Endothelial cell of umbilical vein (primary cell): ENCODE measurements at regions not wholly inside any gene's neighbourhood (a gene's known extent, or its start where the extent isn't known, plus 50 kb on each side); places are given as distances from the start of the nearest gene placed in this dataset.
A peak's percentile ranks its signal among the peaks of the same experiment; 100 is the strongest.

ENCODE experiments used
- BruUV-seq: library from RNA; stranded (reverse); fragments of 400-500 nt; replicated peaks from 2 replicates; lab custom pipeline; 2021; lab: Mats Ljungman, UMichigan
- CTCF ChIA-PET: fragments of 300-600, 350-600 bp; sonication (Branson Sonifier 250); formaldehyde crosslinking; loops from one replicate; lab custom pipeline; 2021; ENCODE audit warnings: antibody characterized with exemption, inconsistent platforms; lab: Charles Lee
- POLR2A ChIA-PET: fragments of 300-600, 350-600 bp; sonication (Branson Sonifier 250); formaldehyde crosslinking; loops from one replicate; lab custom pipeline; 2021; ENCODE audit warnings: antibody characterized with exemption, inconsistent platforms; lab: Charles Lee
- DNase-seq: peaks from one replicate; pipeline ENCODE4 v3.0.0-alpha.2; 2011; ENCODE audit warnings: low read depth, low spot score
- FAIRE-seq: peaks from 2 replicates; lab custom pipeline; 2011; peaks lifted over from hg19 to GRCh38; lab: Jason Lieb, UNC
- H2AFZ ChIP-seq: 2 replicates; pipeline ENCODE4 v1.6.0; 2012; ENCODE audit warnings: low read depth, low read length, control low read depth, inconsistent platforms
- H3K27ac ChIP-seq: 2 replicates; pipeline ENCODE4 v1.5.1; 2011; ENCODE audit warnings: low read depth, mild to moderate bottlenecking, control low read depth, low read length, moderate library complexity; ENCODE audit not compliant: insufficient read depth
- H3K27me3 ChIP-seq, 2 experiments: 2 replicates each; pipeline versions ENCODE4 v1.6.0 to v1.6.1; 2011; ENCODE audit warnings: low read length in 2 of 2, mixed read lengths in 1 of 2; ENCODE audit not compliant: control insufficient read depth in 2 of 2, insufficient read depth in 2 of 2
- H3K36me3 ChIP-seq, 2 experiments: 2 replicates in 1 of 2; 3 replicates in 1 of 2; pipeline ENCODE4 v1.5.1; 2011; ENCODE audit warnings: low read length in 2 of 2, mild to moderate bottlenecking in 1 of 2, moderate library complexity in 1 of 2; ENCODE audit not compliant: control insufficient read depth in 2 of 2, insufficient read depth in 2 of 2; ENCODE audit errors: extremely low read depth in 1 of 2
- H3K4me1 ChIP-seq: 3 replicates; pipeline ENCODE4 v1.5.1; 2011; ENCODE audit warnings: mild to moderate bottlenecking, low read length; ENCODE audit not compliant: control insufficient read depth, insufficient read depth; ENCODE audit errors: extremely low read depth
- H3K4me2 ChIP-seq: 2 replicates; pipeline ENCODE4 v1.6.1; 2011; ENCODE audit warnings: low read length, control low read depth, mixed read lengths; ENCODE audit not compliant: insufficient read depth
- H3K4me3 ChIP-seq, 3 experiments: fragments of 200-600 bp in 1 of 3; sonication (generic), shearing (Covaris generic) in 1 of 3; replicated peaks in 1 of 3; 2 replicates each; pipeline ENCODE4 v1.5.1; 2011 to 2016; ENCODE audit warnings: control low read depth in 3 of 3, low read length in 3 of 3, mild to moderate bottlenecking in 2 of 3, inconsistent platforms in 1 of 3, low read depth in 1 of 3, moderate library complexity in 1 of 3; ENCODE audit not compliant: insufficient read depth in 1 of 3
- H3K79me2 ChIP-seq: 2 replicates; pipeline ENCODE4 v1.6.0; 2012; ENCODE audit warnings: low read length, inconsistent platforms; ENCODE audit not compliant: control insufficient read depth, insufficient read depth
- H3K9ac ChIP-seq: replicated peaks from 2 replicates; pipeline ENCODE3; 2011; ENCODE audit warnings: low read length, control low read depth; ENCODE audit not compliant: insufficient read depth; ENCODE audit errors: extremely low read depth
- H3K9me1 ChIP-seq: replicated peaks from 3 replicates; pipeline ENCODE4 v1.6.0; 2011; ENCODE audit warnings: mild to moderate bottlenecking, low read length; ENCODE audit not compliant: control insufficient read depth, insufficient read depth; ENCODE audit errors: extremely low read depth
- H3K9me3 ChIP-seq: replicated peaks from 2 replicates; pipeline ENCODE4 v1.5.1; 2012; ENCODE audit warnings: low read length, inconsistent platforms; ENCODE audit not compliant: control insufficient read depth, insufficient read depth
- H4K20me1 ChIP-seq: replicated peaks from 2 replicates; pipeline ENCODE3; 2011; ENCODE audit warnings: mild to moderate bottlenecking, low read length; ENCODE audit not compliant: control insufficient read depth, insufficient read depth; ENCODE audit errors: extremely low read depth
- CTCF ChIP-seq, 2 donors: IDR thresholded peaks; 1 replicate in 1 of 2; 2 replicates in 1 of 2; pipeline ENCODE4 v1.5.1; 2011; ENCODE audit warnings: low read length in 2 of 2, mild to moderate bottlenecking in 2 of 2, moderate library complexity in 2 of 2, control low read depth in 1 of 2, inconsistent platforms in 1 of 2, low read depth in 1 of 2; ENCODE audit not compliant: insufficient read depth in 1 of 2; ENCODE audit errors: extremely low read depth in 1 of 2
- EZH2 ChIP-seq: IDR thresholded peaks from 2 replicates; pipeline ENCODE4 v1.6.1; 2012; ENCODE audit warnings: borderline replicate concordance, low read depth, mild to moderate bottlenecking, moderate library complexity, low read length, inconsistent platforms; ENCODE audit not compliant: severe bottlenecking
- FOS ChIP-seq: IDR thresholded peaks from 2 replicates; pipeline ENCODE4 v1.6.1; 2011; ENCODE audit warnings: mild to moderate bottlenecking, low read length, moderate library complexity, borderline replicate concordance; ENCODE audit not compliant: insufficient read depth
- GATA2 ChIP-seq: IDR thresholded peaks from 2 replicates; pipeline ENCODE4 v1.7.0; 2011; ENCODE audit warnings: low read depth, mild to moderate bottlenecking, moderate library complexity, mixed read lengths, low read length; ENCODE audit not compliant: insufficient read length, insufficient read depth
- JUN ChIP-seq: IDR thresholded peaks from 2 replicates; pipeline ENCODE4 v1.6.1; 2011; ENCODE audit warnings: borderline replicate concordance, low read depth; ENCODE audit not compliant: insufficient read length, insufficient read depth
- MAX ChIP-seq: IDR thresholded peaks from 2 replicates; pipeline ENCODE4 v1.6.1; 2011; ENCODE audit not compliant: insufficient read depth, insufficient read length
- MYC ChIP-seq: IDR thresholded peaks from one replicate; pipeline ENCODE4 v1.6.1; 2011; ENCODE audit warnings: mild to moderate bottlenecking, low read depth, low read length
- POLR2A ChIP-seq: IDR thresholded peaks from 2 replicates; pipeline ENCODE4 v1.6.1; 2012; ENCODE audit warnings: low read depth, mild to moderate bottlenecking, control low read depth, low read length
- POLR2AphosphoS5 ChIP-seq: IDR thresholded peaks from 2 replicates; pipeline ENCODE4 v1.6.1; 2012; ENCODE audit warnings: low read depth, mild to moderate bottlenecking, control low read depth, low read length, moderate library complexity; ENCODE audit not compliant: insufficient read depth
- dilution Hi-C: fragments of 300-500 bp; cut with MboI; formaldehyde crosslinking; loops from one replicate; pipeline ENCODE4 v1.15.0; 2019; ENCODE audit warnings: low sequenced_read_pairs; ENCODE audit not compliant: extremely low pct_ligation_motif_present
- intact Hi-C: fragments of 100-400 bp; cut with micrococcal nuclease; formaldehyde crosslinking; loops from one replicate; pipeline ENCODE4 v1.10.0; 2022

GRCh38 chr6:48449002-48449401, 338.0 kb upstream of the PTCHD4 start:
- FAIRE-seq (no peak), DNase-seq (peak; percentile 22)
- Histone ChIP-seq H3K79me2 (no peaks in the 10 kb centered on the region), H3K9ac (no peak overlapping the region), H3K27ac (no peak overlapping the region), H3K4me3 (no peak overlapping the region), H3K9me1 (no peaks in the 10 kb centered on the region), H3K27me3 (no peaks in the 10 kb centered on the region), H3K36me3 (no peaks in the 10 kb centered on the region), H2AFZ (no peak overlapping the region), H3K4me2 (no peak overlapping the region), H4K20me1 (no peaks in the 10 kb centered on the region), H3K4me1 (no peaks in the 10 kb centered on the region), H3K9me3 (no peaks in the 10 kb centered on the region)
- peak in 1 of 2 donors; percentile 5 for TF ChIP-seq CTCF (IDR thresholded peaks at IDR 0.05; ENCODE audit: extremely low read depth in 1 of 2, insufficient read depth in 1 of 2, low read depth in 1 of 2, low read length in 2 of 2)
- no peak for TF ChIP-seq POLR2A
- TF ChIP-seq MYC = no peak
- no peak for TF ChIP-seq GATA2
- no TSS peak for BruUV-seq
- dilution Hi-C loops (no loop called here), intact Hi-C loops (loop anchor here (5.0 kb wide), 1 partner anchor 362 kb away; no protein-coding TSS in a partner anchor)
- ChIA-PET POLR2A (no interaction called here), CTCF (interaction anchor here (1.2 to 1.6 kb wide), 2 partner anchors 316 to 362 kb away, joined by 3 to 5 read pairs; no protein-coding TSS in a partner anchor)

DNA sequence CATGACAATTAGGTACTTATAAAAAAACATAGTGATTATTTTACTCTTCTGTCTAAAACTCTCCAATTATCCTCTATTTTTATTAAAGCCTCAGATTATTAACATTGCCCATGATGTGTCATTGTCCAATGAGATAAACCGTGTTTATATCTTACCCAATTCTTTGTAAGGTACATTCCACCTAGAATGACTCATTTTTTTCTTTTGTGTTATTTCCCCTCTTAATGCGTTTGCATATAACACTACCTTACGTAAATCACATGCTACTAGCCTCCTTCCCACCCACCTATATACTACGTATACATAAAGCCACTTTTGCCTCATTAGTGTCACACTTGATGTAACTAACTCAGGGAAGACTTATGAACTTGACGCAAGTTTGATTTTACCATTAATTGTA, 336.3 kb upstream of the PTCHD4 start:
- ChIA-PET POLR2A (no interaction called here), CTCF (no interaction called here)
- no TSS peak for BruUV-seq
- H3K9me1 ChIP-seq = no peaks in the 10 kb centered on the region
- FAIRE-seq = no peak
- no peak overlapping the region for H3K9ac ChIP-seq
- H3K27me3 ChIP-seq = no peaks in the 10 kb centered on the region
- H3K36me3 ChIP-seq = no peaks in the 10 kb centered on the region
- no peaks in the 10 kb centered on the region for H3K4me1 ChIP-seq
- no peak for TF ChIP-seq POLR2AphosphoS5
- no peak for TF ChIP-seq POLR2A
- no peak for TF ChIP-seq GATA2
- TF ChIP-seq MYC = no peak
- no peak for TF ChIP-seq CTCF (IDR thresholded peaks at IDR 0.05; ENCODE audit: extremely low read depth in 1 of 2, insufficient read depth in 1 of 2, low read depth in 1 of 2, low read length in 2 of 2)
- TF ChIP-seq EZH2 = no peak
- TF ChIP-seq JUN = no peak
- no peak for TF ChIP-seq MAX
- TF ChIP-seq FOS = no peak
- dilution Hi-C loops = no loop called here
- intact Hi-C loops = loop anchor here (5.0 kb wide), 1 partner anchor 360 kb away; no protein-coding TSS in a partner anchor
- H2AFZ ChIP-seq = no peak overlapping the region
- H3K4me2 ChIP-seq = no peak overlapping the region
- H4K20me1 ChIP-seq = no peaks in the 10 kb centered on the region
- no peak for DNase-seq
- no peak overlapping the region for H3K4me3 ChIP-seq
- no peak overlapping the region for H3K27ac ChIP-seq
- H3K79me2 ChIP-seq = no peaks in the 10 kb centered on the region
- no peaks in the 10 kb centered on the region for H3K9me3 ChIP-seq
